ENCODE measurements at regions not wholly inside any gene's neighbourhood (a gene's known extent, or its start where the extent isn't known, plus 50 kb on each side); places are given as distances from the start of the nearest gene placed in this dataset.

- TF ChIP-seq POLR2AphosphoS5 (IDR thresholded peaks at IDR 0.05) (no peak), CTCF (IDR thresholded peaks at IDR 0.05) (no peak), POLR2A (IDR thresholded peaks at IDR 0.05) (no peak)
Measured at GRCh38 chr14:97571866-97572555, 774.8 kb downstream of the VRK1 start.
